Medulla oblongata (tissue), 1 donor: ENCODE measurements at regions not wholly inside any gene's neighbourhood (a gene's known extent, or its start where the extent isn't known, plus 50 kb on each side); places are given as distances from the start of the nearest gene placed in this dataset.

Experiments used
- DNase-seq: peaks from one replicate; pipeline ENCODE4 v3.0.0-alpha.2; 2015; ENCODE audit errors: extremely low spot score

DNA sequence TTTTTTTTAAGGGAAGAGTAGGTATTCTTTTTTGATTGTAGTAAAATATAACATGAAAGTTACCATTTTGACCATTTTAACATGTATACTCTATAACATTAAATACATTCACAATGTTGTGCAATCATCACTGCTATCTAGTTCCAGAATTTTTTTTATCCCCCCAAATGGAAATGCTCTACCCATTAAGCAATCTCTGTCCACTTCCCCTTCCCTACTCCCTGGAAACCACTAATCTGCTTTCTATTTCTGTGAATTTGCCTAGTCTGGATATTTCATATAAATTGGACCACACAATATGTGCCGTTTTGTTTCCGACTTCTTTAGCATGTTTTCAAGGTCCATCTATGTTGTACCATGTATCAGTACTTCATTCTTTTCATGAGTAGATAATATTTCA is 429.5 kb downstream of the TLE1 start:
- DNase-seq = no peak

DNA sequence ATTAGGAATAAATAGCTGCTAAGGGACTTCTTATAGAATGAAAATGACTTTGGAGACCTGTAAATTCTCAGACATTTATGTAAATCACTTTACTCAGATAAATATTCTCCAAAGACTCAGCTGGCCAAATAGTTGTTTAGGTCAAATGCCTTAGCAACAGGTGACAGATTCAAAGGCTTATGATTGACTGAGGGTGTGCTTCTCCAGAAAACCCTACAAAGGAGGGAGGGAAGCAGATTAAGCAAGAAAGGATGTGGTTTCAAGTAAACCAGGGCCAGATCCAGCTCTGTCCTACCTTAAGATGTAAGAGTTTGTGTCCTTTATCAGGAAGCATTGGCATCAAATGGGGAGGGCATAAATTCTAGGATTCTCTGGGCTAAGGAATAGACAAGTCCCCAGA is 433.0 kb downstream of the TLE1 start:
- no peak for DNase-seq

DNA sequence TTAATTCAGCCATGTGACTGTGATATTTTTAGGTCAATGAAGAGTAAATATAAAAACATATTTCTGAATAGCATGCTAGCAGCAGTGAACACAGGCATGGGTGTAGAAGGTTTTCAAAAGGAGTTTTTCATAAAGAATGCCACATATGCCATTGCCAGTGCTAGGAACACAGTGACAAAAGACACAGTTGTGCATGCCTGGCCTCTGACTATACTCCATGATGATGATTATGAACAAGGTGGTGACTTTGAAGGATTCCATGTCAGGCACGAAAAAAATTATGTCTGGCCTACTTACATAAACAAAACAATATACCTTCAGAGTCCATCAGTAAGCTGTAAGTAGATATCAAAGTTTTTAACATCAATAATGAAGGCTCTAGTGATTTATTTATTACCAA is 438.7 kb downstream of the TLE1 start:
- DNase-seq = no peak

DNA sequence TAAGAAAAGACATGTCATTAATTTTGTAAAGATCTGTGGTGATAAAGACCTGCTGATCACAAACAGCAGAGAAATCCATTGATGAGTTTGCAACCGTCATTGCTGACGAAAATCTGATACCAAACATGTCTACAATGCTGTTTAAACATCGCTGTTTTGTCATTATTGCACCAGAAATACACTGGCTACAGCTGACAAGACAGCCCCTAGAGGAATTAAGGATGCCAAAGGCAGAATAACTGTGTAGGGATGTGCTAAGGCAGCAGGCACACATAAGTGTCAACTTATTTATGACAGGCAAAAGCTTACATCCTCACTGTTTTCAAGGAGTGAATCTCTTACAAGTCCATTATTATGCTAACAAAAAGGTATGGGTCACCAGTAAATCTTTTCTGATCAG is 439.3 kb downstream of the TLE1 start:
- no peak for DNase-seq

DNA sequence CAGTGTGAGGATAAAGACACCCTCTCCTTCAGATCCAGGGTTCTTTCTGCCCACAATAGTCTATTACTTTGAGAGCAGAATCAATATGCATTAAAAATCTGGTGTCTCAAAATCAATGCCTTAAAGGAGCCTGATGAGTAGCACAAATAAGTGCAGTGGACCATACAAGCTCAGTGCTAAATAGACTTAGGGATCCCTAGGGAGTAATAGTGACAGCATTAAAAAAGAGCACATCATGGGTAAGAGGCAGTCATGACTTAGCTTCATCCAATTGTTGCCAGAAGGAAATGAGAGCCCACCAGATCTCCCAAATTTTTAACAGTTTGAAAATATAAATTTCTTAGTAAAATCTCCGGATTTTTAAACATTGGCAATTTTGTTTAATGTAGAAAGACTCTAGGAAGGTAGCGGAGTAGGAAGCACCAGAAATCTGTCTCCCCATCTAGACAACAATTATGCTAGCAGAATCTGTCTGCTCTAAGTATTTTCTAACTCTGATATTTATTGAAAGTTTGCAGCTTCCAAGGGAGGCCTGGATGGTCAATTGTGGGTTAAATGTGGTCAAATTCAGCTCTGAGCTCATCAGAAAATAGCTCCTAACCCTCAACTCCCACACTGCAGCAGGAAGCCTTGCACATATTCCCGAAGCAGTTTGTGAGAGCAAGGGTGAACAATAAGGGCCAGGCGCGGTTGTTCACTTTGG is 443.9 kb downstream of the TLE1 start:
- no peak for DNase-seq

DNA sequence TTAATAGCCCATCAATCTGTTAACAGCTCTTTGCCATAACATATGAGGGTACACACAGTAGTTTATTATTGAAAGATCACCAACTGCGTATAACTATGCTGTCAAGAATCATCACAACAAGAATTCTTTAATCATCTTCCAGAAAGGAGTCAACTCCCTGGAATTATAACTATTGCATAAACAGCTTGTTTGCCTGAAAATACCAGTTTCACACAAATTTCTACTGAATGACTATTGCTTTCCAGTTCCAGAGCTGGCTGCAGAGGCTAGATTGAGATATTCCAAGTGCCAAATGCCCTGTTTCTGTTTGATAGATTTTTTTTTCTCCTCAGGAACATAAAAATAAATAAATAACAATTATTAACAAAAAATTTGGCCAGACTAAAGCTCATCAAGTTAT is 444.7 kb downstream of the TLE1 start:
- DNase-seq = no peak

DNA sequence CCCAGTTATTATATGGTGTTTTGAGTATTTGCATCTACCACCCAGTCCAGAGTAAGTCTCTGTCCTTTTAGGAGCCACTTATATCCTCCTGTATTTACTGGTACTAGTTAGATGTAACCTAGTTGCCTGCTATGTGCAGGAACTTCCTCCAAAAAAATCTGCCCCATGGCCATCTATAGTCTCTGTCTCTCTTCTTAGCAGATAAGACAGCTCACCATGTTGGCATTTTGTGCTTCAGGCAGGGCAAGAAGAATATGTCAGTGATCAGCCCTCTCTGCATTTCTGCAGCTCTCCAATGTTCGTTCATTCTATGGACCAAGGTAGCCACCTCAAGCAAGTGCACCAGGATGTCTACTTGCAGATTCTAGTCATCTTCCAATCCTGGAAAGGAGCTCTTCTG is 446.5 kb downstream of the TLE1 start:
- DNase-seq = no peak

DNA sequence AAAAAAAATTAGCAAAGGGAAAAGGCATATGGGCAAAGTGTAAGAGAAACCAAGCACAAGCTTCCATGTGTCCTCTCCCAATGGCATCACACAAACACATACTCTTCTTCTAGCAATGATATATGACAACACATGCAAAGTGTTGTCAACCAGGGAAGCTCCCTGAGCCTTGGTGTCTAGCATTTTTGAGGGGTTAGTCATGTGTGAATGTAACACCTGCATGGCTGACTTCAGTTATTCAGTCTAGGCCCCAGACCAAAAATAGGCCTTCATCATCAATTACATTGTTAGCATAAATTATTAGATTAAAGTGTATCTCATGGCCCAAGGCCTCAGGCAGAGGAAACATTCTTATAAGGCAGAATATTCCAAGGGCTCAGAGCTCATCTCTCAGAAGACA is 450.0 kb downstream of the TLE1 start:
- no peak for DNase-seq

DNA sequence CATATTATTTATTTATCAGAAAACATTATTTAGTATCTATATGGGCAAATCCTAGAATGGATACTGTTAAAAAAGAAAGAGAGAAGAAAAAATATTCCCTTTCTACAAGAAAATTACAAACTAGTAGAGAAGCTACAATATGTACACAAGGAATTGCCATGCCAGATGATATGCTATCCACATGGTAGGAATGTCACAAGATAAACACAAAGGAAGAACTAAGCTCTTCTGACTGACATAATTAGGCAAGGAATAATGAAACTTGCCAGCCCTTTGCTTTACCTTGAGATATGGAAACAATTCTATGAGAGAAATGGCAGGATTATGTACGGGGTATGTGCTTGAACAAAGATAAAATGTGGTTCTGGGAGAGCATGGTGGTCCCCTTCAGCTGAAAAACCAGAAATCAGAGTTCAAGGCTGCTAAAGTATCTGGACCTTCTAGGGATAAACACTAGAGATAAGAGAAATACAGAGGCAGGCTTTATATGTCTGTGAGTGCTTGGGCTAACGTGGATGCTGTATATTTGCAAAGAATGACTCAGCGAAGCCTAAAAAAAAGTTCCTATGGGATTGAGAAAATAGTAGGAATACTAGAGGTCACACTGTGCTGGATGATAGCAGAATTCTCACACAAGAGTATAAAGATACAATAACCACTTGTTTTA is 451.6 kb downstream of the TLE1 start:
- no peak for DNase-seq

DNA sequence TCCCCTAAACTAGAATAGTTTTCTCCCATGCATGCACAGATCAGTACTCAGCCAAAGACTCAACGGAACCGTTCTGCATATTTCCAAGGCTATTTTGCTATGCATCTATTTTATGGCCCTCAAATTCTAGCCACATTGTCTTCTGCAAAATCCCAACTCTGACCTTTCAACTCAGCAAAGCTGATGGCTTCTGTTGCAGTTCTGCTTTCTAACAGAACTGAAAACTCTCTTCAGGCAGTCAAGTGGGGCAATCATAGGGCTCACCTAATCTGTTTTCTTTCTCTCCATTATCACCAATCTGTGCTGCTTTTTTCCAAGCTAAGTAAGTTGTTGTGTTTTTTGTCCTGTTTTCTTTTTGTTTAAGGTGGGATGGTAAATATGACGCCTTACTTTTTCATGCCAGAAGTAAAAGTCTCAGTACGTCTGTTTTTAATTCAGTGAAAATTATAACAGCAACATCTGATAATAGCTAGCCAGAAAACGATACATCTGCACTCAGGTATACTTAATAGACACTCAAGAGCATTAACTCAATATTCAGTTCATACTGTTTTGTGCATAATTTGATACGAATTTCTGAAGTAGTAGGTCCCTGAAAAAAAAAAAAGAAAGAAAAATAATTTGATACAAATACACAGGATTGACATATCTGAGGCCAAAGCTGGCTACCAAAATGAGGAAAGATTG is 454.3 kb downstream of the TLE1 start:
- no peak for DNase-seq

DNA sequence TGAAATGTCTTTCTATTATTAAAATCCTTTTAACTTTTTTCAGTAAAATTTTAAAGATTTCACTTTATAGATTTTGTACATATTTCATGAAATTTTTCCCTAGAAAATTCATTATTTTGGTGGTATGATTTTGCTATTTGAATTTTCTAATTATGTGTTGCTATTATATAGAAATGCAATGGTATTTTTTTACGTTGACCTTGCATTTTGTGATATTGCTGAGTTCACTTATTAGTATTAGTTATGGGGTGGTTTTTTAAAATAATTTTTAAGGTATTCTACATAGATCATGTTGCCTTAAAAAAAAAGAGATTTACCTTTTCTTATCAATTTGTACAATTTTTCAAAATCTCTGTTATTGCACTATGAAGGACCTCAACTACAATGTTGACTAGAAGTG is 458.3 kb downstream of the TLE1 start:
- DNase-seq = no peak

DNA sequence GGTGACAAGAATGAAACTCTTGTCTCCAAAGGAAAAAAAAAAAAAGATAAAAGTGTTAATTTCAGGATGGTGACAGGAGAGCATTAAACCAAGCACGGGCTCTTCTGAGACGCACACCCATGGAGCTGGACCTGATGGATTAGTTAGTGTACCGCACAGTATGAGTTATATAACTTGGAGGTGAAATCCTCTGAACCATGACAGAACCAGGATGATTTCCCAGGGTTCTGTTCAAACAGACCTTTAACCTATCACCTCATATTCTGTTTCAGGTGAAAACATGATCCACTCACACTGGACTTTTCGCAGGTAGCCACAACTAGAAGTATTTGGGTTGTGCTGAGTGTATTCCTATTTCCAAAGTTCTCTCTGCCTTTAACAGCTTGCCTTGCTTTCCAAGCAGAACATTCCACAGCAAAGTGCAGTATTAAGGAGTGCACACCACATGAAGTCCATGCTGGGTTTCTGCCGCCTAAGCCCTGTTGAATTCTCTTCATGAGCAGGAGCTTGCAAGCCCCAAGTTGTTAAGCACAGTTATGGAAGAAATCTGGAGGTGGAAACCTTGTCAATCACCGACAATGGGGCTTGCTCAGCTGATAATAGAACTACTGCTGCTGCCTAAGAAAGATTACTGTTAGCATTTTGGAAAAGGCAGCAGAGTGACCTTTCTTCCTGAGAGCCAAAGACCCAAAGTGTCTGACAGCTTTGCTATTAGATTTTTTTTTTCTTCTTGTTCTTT is 461.7 kb downstream of the TLE1 start:
- no peak for DNase-seq

DNA sequence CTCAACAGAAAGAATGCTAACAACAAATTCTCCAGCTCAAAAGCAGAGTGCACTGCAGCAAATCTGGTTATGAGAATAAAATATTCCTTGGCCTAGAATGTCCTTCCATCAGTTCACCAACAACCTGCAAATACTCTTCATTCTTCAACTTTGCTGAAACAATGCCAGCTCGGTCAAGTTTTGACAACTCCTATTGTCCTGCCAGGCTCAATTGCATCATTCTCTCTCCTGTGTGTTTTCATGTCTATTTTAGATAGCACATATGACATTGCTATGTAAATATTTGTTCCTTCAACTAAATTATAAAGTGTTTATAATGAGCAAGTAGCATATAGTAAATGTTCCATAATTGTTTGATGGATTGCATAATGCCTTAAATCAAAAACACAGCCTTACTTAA is 463.8 kb downstream of the TLE1 start:
- no peak for DNase-seq

DNA sequence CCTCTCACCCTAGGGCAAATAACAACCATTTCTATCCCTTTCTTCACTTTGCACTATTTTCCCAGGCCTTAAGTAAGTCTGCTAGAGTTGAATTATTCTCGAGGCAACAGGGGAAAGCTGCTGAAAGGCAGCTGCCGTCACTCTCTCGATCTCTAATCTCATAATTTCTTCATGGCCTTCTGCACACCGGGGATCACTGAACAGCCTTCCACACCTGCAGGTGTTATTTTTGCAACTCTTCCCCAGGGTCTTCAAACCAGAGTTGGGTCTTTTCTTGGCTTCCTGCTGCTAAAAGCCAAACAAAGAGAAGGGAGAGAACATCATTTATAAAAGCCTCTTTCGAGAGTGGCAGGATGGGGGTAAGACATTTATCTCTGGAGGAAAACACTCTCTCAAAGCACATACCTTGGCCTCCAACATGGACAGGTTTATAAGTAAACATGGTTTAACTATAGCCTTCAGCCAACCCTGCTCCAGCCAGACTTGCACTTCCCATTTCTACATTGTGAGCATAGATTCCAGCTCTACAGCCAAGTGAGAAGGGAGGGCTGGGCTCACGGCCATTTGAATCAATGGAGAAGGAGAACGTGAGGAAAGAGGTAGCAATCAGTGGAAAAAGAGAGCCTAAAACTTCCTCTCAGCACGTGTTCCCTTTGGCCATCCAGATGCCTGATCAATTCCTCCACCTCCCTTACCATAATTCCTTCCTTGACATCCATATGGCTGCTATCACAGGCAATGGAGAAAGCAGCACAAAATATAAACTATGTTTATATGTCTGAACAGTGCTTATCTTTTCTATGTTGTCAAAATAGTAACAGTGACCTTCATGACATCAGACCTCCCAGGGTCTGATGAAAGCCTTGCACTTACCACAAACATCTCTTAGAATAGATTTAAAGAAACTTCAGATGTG is 464.9 kb downstream of the TLE1 start:
- no peak for DNase-seq

DNA sequence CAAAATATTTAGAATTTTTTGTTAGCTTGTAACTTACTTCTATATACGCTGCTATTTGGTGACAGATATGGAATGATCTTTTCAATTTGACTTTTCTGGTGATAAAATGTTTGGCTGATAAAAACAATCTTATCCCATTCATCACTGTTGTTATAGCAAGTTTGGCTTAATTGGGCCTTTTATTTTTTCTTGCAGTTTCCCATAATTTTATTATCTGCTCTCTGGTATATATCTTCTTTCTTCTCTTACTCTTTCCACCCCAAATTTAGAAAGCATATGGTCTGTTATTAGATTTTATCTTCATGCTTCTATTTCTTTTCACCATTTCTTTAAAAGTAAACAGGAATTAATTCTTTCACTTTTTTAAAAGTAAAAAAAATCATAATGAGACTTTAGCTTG is 474.4 kb downstream of the TLE1 start:
- DNase-seq = no peak

DNA sequence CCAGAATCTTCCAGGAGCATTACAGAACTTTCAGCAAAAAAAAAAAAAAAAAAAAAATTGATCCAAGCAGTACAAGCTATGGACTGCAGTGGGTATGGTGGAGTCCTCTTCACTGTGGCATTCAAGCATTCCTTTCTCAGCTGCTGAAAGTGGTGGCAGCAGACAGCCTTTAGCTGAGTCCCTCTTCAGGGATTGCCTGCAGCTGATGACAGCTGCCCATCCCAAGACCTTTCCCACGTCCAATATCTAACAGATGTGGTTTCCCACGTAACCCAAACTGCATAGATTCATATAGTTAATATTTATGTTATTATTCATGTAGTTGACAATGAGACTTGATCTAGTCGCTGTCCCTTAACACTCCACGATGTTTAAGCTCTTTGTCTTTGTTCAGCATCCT is 475.9 kb downstream of the TLE1 start:
- DNase-seq = no peak

DNA sequence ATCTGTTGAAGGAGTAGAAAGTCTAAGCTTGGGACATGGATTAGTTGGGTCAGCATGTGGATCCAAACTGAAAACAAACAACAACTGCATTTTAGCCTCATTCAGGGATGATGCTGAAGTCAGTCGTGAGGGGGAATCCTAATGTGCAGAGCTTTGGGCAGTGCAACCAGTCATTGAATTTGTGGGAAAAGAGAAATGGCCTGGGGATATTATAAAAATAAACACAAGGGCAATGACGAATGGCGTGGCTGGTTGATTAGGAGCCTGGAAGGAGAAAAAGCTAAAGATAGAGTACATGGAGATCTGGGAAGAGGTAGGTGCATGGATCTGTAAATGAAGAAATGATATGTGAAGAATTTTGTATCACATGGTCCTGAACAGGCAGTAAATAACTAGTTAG is 477.6 kb downstream of the TLE1 start:
- DNase-seq = no peak

DNA sequence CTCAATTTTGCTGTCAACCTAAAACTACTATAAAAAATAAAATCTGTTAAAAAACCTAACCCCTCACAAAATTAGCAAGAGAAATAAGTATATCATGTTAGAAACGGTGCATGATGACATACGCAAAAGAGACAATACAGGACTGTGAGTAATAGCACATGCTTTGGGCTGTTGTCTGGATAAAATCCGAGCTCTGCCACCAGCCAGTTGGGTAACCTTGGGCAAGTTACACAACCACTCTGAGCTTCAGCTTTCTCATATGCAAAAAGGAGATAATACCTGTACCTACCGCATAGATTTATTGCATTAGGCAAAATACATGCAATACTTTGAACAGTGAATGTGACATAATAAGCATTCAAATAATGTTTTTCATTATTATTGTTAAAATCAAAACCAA is 481.7 kb downstream of the TLE1 start:
- DNase-seq = no peak

DNA sequence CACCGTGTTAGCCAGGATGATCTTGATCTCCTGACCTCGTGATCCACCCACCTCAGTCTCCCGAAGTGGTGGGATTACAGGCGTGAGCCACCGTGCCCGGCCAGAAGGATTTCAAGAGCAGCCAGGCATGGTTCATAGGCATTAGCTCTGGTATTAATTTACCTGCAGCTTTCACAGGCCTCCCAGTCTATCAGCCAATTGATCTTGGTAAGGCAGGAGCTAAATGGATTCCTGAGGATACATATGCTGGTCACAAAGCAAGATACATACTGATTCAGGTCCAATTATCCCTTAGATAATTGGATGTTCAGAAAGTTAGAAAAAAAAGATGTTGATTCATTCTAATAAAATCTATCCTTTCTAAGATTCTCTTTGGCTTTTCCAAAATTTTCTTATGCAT is 487.1 kb downstream of the TLE1 start:
- DNase-seq = no peak

DNA sequence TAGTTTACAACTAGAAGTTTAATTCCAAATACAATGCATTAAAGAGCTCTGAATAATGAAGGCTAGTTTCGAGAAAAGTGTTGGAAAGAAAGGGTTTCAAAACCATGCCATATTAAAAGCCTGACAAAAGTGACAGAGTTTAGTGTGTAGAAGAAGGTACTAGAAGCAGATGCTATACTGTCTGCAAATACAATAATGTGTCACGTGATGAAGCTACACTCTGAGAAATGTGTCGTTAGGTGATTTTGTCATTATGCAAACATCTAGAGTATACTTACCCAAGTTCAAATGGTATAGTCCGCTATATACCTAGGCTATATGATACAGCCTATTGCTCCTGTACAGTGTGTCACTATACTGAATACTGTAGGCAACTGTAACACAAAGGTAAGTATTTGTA is 494.1 kb downstream of the TLE1 start:
- DNase-seq = no peak
